HG03520 (cell line): ENCODE measurements at regions not wholly inside any gene's neighbourhood (a gene's known extent, or its start where the extent isn't known, plus 50 kb on each side); places are given as distances from the start of the nearest gene placed in this dataset.
"Not testable (repeated sequence)": the region's sequence is repeated elsewhere in the genome, so short reads cannot be mapped to it uniquely, and the experiment has no call there.

Source experiments
- ATAC-seq: cut with Tn5 transposase; IDR thresholded peaks from one replicate; pipeline ENCODE4 v1.9.1; 2021; ENCODE audit warnings: mild to moderate bottlenecking, moderate library complexity; ENCODE audit not compliant: unreplicated experiment

DNA sequence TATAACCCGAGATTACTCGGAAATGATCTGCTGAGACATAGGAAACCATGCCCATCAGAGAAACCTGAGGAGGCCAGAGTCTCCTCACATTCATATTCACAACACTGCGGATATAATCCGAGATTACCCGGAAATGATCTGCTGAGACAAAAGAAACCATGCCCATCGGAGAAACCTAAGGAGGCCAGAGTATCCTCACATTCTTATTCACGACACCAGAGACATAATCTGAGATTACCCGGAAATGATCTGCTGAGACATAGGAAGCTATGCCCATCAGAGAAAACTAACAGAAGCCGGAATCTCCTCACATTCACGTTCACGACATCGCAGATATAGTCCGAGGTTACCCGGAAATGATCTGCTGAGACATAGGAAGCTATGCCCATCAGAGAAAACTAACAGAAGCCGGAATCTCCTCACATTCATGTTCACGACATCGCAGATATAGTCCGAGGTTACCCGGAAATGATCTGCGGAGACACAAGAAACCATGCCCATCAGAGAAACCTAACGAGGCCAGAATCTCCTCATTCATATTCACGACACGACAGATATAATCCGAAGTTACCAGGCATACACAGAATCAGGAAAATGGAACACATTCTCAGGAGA is 422.3 kb upstream of the AKR1E2 start:
- ATAC-seq: no peak

DNA sequence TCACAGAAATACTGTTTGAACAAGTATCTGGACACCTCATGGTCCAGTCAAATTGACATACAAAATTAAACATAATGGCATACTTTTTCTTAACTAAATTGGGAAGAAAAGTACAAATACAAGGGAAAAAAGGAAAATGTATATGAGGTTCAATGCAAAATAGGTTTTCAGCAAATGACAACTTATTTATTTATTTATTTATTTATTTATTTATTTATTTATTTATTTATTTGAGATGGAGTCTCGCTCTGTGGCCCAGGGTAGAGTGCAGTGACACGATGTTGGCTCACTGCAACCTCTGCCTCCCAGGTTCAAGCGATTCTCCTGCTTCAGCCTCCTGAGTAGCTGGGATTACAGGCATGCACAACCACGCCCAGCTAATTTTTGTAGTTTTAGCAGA is 424.9 kb upstream of the AKR1E2 start:
- not testable (repeated sequence) for ATAC-seq

DNA sequence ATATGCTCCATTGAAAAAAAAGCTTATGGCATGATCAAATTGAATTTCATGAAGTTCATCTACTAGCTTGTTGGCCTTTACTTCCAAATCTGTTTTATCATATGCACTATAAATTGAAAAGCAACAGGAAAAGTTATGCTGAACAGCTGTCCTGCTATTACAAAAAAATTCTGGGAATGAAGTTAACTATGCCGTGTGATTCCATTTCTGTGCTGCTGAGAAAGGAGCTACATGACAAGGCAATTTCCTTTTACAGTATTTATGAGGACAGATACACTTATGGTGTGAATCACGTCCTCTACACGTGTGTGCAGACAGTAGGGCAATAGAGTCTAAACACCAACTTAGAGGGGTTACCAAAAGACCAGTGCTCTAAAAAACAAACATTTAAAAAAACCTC is 426.5 kb upstream of the AKR1E2 start:
- no peak for ATAC-seq

DNA sequence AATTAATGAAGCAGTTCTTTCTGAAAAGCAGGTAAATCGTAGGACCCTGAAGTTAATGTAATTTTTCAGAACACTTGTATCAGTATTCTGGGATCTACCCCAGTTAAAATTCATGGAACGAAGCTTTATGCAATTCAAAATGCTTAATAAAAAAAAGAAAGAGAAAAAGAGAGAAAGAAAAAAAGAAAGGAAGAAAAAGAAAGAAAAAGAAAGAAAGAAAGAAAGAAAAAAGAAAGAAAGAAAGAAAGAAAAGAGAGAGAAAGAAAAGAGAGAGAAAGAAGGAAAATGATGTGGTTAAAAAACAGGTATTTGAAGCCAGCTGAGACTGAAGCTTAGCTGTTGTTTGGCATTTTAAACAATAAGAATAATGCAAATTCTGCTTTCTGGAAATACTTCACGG is 427.4 kb upstream of the AKR1E2 start:
- ATAC-seq: no peak

DNA sequence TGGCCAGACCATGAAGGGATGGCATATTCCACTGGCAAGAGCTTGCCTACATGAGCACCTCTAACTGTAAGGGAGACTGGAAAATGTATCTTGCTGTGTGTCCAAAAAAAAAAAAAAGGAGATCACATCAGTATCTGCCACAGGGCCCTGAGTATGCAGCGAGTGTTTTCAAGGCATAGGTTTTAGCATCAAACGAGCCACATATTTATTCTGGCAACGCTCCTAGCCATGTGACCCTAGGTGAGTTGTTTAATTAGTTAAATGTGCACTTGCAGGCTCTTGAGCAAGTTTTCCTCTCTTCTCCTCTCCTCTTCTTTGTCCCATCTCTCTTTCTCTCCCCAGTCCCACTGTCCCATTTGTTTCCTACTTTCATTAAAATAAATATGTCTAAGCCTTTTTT is 428.7 kb upstream of the AKR1E2 start:
- no peak for ATAC-seq

DNA sequence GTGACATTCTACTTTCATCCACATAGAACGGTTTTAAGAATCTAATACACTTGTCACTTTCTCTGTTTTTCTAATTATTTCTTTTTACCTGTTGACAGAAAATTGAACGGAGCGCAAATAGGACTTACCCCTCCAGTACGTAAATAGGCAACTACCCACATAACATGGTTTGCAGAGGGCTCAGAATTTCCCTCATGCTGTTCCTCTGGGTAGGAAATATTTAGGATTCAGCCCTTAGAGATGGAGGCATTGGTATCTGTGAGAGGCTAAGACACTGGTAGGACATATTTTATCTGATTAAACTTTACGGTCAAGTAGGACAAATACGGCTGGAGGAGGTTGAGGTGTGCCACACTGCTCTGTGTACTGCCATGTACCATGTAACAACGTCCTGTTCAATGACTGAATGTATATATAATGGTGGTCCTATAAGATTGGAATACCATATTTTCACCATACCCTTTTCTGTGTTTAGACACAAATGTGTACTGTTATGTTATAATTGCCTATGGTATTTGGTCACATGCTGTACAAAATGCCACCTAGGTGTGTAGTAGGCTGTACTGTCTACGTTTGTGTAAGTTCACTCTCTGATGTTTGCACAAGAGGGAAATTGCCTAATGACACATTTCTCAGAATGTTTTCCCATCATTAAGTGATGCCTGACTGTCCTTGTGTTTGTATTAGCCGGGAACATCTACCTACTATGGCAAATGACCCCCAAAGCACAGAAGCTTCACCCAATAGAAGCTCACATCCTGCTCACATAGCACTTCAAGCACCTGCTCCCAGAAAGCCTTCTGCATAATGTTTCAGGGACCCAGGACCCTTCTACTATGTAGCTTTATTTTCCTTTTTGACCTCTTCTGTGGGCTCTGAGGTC is 429.4 kb upstream of the AKR1E2 start:
- ATAC-seq: no peak

DNA sequence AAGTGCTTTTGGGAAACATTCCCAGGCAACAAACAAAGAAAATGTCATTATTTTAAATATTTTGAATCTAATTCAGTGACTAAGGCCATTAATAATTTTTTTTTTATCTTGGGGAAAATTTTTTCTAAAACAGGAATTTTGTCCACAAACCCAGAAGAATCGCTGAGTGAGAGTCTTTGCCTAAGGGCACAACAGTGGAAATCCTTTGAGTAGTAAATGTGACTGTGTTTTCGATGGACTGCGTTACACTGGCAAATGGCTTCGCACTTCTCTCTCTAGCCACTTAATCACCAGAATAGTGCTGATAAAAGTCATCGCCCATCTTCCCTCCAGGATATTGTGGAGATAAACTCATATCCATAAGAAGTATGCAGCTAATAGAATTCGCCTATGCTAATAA is 430.3 kb upstream of the AKR1E2 start:
- no peak for ATAC-seq

DNA sequence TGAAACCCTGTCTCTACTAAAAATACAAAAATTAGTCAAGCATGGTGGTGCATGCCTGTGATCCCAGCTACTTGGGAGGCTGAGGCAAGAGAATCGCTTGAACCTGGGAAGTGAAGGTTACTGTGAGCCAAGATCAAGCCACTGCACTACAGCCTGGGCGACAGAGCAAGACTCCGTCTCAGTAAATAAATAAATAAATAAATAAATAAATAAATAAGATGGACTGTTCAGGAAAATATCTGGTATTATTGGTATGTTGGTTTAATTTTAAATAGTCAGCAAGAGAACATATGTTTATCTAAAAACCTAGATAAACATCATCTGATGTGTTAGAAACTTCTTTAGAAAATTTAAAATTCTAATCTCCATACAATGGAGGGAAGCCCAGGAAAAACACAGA is 431.6 kb upstream of the AKR1E2 start:
- ATAC-seq: not testable (repeated sequence)

DNA sequence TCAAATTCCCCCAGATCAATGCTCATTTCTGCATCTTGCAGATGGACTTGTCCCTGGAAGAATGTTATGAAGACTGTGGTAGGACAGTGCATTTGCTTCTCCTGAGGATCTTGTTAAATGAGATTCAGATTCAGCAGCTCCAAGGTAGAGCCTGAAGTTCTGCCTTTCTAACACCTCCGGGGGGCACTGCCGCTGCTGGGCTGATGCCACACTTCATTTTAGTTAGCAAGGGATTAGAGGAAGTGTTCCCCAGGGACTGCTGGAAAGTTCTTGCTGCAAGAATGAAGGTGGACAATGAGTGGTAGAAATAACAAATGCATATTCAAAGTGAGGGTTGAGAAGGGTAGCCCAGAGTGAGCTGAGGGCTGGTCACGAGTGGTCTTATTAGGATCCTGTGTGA is 434.3 kb upstream of the AKR1E2 start:
- ATAC-seq: no peak

DNA sequence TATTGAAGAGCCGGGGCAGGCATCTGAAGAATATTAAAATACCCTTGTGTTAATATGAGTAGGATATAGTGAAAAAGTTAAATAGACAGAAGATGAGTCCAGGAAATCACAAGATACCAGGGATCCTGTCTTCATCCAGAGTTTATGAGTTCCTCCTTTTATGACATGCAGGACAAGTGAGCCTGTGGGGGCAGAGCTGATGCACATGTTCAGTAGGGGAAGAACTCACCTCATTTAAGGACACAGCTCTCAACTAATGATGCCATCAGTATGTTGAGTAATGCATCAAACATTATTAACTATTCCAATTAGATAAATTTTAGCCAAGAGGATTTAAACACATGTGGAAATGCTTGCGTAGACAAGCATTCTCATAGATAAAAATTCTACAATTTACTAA is 435.8 kb upstream of the AKR1E2 start:
- ATAC-seq: no peak

DNA sequence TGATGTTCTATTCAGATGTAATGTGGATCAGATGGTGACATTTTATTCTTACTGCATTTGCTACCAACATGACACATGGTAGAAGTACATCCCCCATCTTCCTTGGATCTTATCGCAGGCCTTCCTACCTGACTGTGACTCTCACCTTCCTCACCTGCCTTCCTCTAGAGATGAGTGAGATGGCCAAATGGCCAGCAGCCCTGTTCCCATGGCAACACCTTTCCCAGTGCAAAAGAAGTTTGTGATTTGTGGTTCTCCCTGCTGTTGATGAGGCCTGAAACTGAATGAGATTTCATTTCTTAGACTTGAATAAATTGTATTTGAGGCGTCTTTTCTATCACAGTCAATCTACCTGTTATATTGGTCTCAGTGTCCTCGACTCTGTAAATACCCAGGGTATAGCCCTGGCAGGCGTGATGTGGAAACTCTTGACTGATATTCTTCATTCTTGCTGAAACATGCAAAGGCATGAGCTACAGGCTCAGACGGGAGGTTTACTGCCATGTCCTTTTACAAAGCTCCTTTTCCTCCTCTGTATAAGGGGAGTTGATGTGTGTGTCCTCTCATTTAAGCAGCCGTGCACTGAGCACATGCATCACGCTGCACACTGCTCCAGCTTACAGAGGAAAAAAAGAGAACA is 440.7 kb upstream of the AKR1E2 start:
- no peak for ATAC-seq

DNA sequence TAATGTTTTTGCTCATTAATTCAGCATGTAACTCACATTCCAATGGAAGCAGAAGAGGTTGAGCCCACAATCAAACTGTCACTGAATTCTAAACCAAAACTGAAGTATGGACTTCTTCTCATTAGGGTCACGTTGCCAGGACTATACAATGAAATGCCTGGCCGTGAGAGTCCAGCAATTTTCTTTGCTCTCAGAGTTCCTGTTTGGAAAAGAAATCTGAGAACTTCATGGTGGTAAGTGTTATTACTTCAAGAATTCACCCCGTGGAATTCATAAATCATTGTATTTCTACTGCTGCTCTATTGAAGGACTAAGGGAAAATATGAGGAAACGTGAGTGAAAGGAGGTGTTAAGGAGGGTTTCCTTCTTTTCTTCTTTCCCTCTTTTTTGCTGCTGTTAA is 441.8 kb upstream of the AKR1E2 start:
- ATAC-seq: no peak

DNA sequence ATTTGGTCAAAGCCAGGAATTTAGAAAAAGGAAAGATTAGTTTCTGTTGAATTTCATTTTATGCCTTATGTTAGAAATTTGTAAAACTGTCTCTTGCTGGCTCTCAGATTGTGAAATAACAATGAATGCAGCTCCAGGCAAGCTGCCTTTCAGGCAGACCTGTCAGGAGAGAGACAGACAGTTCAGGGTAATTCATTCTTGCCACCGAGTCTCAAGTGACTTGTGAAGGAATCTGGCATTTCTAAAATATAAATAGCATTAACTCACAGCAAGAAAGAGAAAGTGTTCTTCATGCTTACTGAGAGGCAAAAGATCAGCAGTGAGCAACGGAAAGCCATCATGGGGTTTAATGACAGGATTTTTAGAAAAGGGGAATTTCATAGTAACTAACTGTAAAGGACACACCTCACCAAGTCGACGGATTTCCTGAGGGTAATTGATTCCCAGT is 442.3 kb upstream of the AKR1E2 start:
- no peak for ATAC-seq

DNA sequence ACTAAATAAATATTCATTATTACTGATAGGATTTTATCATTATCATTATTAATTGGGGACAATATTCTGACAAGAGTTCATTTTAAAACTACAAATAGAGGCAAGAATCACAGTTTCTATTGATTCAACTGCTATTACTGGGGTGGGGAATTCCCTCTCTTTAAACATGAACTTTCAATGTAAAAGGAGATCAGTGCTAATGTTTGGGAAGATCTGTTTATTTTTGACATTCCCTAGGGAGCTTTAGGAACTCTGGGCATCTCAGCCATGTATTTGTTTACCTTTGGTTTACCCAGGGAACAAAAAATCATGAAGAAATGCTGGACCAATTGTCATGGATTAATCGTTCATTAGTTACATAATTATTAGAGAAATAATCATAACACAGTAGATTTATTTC is 443.2 kb upstream of the AKR1E2 start:
- no peak for ATAC-seq

DNA sequence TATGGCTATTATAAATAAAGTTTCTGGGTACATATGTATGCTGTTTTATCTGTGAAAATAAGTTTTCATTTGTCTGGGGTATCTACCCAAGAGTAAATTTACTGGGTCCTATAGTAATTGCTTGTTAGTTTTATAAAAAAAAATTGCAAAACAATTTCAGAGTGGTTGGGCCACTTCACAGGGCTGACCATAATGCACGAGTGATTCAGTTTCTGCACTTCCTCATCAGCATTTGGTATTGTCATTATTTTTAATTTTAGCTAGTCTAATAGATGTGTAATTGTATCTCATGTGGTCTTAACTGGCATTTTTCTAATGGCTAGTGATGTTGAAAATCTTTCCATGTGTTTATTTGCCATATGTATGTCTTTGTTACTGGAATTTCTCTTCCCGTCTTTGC is 452.4 kb upstream of the AKR1E2 start:
- ATAC-seq: no peak

DNA sequence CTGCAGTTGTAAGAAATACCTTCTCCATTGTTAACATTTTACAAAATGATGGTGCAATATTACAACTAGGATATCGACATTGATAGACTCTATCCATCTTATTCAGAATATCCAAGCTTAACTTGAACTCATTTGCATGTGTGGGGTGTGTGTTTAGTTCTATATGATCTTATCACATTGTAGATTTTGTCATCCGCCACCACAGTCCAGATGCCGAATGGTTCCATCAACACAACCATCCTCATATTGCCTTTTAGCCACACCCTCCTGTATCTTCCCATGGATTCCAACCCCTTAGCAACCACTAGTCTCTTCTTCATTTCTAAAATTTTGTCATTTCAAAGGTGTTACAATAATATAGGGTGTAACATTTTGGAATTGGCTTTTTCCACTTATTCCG is 452.9 kb upstream of the AKR1E2 start:
- ATAC-seq: no peak

DNA sequence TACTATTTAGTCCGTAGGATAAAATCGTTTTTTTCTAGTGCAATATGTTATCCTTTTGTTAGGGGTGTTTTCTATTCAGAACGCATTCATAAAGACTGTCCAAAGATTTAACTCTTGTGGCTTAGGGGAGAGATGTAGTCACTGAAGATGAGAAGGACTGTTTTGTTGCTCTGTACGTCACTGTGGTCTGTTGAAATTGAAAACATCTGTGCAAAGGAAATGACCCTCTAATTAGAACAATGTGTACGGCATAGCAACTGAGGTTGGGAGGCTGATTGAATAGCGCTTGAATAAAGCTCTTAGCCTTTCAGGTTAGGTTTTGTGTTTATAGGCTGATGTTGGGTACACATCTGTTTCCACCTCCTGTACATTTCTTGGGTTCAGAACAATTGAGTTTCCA is 453.4 kb upstream of the AKR1E2 start:
- no peak for ATAC-seq

DNA sequence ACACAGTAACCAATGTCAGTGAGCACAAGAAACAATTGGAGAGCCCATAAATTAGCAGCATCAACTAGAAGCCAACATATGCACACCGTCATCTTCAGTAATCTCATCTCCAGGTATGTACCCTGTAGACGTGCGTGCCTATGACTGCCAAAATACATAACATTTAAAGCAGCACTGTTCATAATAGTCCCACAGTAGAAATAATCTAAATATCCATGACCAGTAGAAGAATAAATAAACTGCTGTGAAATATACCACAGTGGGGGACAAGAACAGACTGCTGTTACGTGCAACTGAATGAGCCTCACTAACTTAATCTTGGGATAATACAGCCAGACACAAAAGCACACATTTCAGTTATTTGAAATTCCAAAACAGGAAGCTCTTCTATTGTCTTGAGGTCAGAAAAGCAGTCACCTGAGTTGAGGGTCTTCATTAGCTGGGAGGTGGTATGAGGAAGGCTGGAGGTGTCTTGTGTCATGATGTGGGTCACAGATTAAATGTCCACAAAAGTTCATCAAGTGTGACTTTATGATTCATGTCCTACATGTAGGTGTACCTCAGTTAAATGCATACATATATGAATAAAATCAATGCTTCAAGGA is 454.2 kb upstream of the AKR1E2 start:
- ATAC-seq: no peak

DNA sequence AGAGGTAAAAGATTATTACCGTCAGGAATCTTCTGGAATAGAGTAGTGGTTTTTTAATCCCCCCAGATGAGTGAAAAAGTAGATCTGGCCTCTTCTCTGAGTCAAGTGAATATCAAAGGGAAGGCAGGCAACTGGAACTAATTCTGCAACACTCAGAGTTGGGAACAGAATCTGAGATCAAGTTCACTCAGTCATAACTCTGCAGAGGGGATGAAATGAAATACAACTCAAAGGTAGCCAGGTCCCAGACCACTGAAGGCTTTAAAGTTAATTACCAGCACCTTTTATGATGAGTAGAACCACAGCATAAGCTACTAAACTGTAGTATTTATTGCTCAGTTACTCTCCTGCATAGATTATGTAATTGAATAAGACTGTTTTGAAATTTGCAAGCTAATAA is 455.6 kb upstream of the AKR1E2 start:
- ATAC-seq: no peak

DNA sequence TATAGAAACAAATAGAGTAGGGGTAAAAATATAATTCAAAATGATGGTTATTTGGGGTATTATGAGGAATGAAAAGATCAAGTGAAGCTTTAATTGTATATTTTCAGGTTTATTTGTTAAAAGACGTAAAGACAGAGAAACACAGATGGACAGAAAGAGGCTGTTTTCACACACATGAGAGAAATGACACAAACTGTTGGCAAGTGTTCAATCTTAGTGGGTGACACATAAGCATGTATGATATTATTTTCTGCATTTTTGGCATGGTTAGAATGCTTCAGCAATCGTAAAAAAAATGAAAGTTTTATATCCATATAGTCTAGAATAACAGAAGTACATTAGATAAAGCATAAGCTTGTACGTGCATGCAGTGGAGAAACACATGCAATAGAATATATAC is 464.4 kb upstream of the AKR1E2 start:
- ATAC-seq: no peak

DNA sequence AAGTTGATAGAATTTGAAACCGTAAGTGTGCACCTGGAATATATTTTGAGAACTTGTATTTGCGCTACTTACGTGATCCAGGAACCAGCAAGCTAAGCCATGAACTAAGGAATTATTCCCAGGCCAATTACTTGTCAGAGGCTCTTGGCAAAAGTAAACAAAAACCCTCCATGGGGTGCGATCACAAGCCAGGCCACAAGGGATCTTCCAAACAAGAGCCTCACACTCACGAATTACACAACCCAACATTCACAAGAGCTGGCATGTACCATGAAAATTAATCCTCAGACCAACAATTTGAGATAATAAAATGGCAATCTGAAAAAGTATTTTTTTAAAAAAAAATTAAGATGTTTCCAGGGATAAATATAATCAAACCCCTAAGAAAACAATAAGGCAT is 467.0 kb upstream of the AKR1E2 start:
- no peak for ATAC-seq

DNA sequence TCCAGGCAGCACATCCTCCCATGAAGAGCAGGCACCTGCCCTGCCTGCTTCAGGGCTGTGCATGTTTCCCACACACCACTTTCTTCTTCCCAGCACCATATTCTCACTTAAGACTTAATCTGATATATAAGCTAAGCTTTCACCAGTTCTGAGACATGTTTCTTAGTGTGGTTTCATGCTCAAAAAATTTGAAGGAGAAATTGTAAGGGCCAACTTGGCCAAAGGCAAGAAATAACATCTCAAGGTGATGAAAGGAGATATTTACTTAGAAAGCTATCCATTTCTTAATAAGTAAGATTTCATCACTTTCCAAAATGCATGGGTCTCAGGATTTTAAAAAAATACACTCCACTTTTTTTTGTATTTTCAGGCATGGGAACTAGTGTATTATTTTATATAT is 468.1 kb upstream of the AKR1E2 start:
- no peak for ATAC-seq
